Upper lobe of left lung (tissue), 4 donors: ENCODE measurements at regions not wholly inside any gene's neighbourhood (a gene's known extent, or its start where the extent isn't known, plus 50 kb on each side); places are given as distances from the start of the nearest gene placed in this dataset.

ENCODE experiments used
- CTCF ChIP-seq, 6 experiments: fragments of 450-650 bp in 4 of 6; fragments of 200-600 bp in 2 of 6; sonication (generic) in 2 of 6; IDR thresholded peaks; one replicate each; pipeline ENCODE4 v1.5.1; 2016 to 2019; ENCODE audit warnings: antibody characterized with exemption in 6 of 6
- POLR2AphosphoS5 ChIP-seq, 2 donors: sonication (generic); formaldehyde crosslinking; IDR thresholded peaks; one replicate each; pipeline ENCODE4 v1.5.1; 2017; ENCODE audit warnings: antibody characterized with exemption in 2 of 2

GRCh38 chr15:31745841-31746240 lies 284.5 kb upstream of the CHRNA7 start:
- TF ChIP-seq CTCF (IDR thresholded peaks at IDR 0.05) (no peak), POLR2AphosphoS5 (IDR thresholded peaks at IDR 0.05) (no peak)
